K562 (cell line): ENCODE measurements at regions not wholly inside any gene's neighbourhood (a gene's known extent, or its start where the extent isn't known, plus 50 kb on each side); places are given as distances from the start of the nearest gene placed in this dataset.

Experiments used
- ATAC-seq: fragments of 200-7000 bp; cut with Tn5 transposase; 3 replicates; pipeline ENCODE4 v1.9.1; 2020; ENCODE audit warnings: moderate library complexity
- BruUV-seq: library from RNA; stranded (reverse); fragments of 400-500 nt; replicated peaks from 2 replicates; lab custom pipeline; 2021; lab: Mats Ljungman, UMichigan
- CTCF ChIA-PET: fragments of 300-600 bp; formaldehyde crosslinking; extraction: SDS; loops from one replicate; lab custom pipeline; 2021; ENCODE audit warnings: low intra/inter-chr PET ratio; lab: Yijun Ruan, JAX
- POLR2A ChIA-PET: fragments of 300-600, 350-650 bp; sonication (Branson Sonifier 250); formaldehyde crosslinking; extraction: SDS; loops from one replicate; lab custom pipeline; 2021; ENCODE audit warnings: antibody characterized with exemption, inconsistent platforms; lab: Yijun Ruan, JAX
- DNase-seq, 4 experiments: peaks; one replicate each; pipeline versions ENCODE4 v3.0.0 to v3.0.0-alpha.2; 2011 to 2018; ENCODE audit warnings: low spot score in 3 of 4, mixed read lengths in 3 of 4; ENCODE audit errors: extremely low read depth in 1 of 4
- FAIRE-seq: peaks from 2 replicates; lab custom pipeline; 2011; peaks lifted over from hg19 to GRCh38; lab: Jason Lieb, UNC
- H2AFZ ChIP-seq: 2 replicates; pipeline ENCODE4 v1.6.0; 2011; ENCODE audit warnings: low read depth, low read length, control low read depth, inconsistent platforms
- H3K27ac ChIP-seq: fragments of 200-600 bp; 3 replicates; pipeline ENCODE4 v1.8.0; 2011; ENCODE audit warnings: low read depth, mild to moderate bottlenecking, control low read depth, inconsistent platforms, low read length, moderate library complexity, mixed read lengths; ENCODE audit errors: extremely low read depth
- H3K27me3 ChIP-seq, 2 experiments: fragments of 300-600 bp in 1 of 2; 2 replicates in 1 of 2; 3 replicates in 1 of 2; pipeline versions ENCODE4 v1.6.0 to v1.8.0; 2011; ENCODE audit warnings: inconsistent platforms in 2 of 2, low read length in 2 of 2, mild to moderate bottlenecking in 1 of 2, mixed read lengths in 1 of 2, moderate library complexity in 1 of 2; ENCODE audit not compliant: control insufficient read depth in 2 of 2, insufficient read depth in 2 of 2
- H3K36me3 ChIP-seq: fragments of 300-600 bp; 3 replicates; pipeline ENCODE4 v1.8.0; 2011; ENCODE audit warnings: mild to moderate bottlenecking, low read length, inconsistent platforms; ENCODE audit not compliant: control insufficient read depth, insufficient read depth
- H3K4me1 ChIP-seq, 2 experiments: fragments of 200-600 bp in 1 of 2; replicated peaks in 1 of 2; 2 replicates in 1 of 2; 3 replicates in 1 of 2; pipeline versions ENCODE4 v1.5.1 to v1.8.0; 2011; ENCODE audit warnings: inconsistent platforms in 2 of 2, low read length in 2 of 2, mild to moderate bottlenecking in 1 of 2, mixed read lengths in 1 of 2, moderate library complexity in 1 of 2; ENCODE audit not compliant: control insufficient read depth in 2 of 2, insufficient read depth in 2 of 2
- H3K4me2 ChIP-seq: 2 replicates; pipeline ENCODE4 v1.6.1; 2011; ENCODE audit warnings: low read length, control low read depth, inconsistent platforms, mixed read lengths; ENCODE audit not compliant: insufficient read depth
- H3K4me3 ChIP-seq: fragments of 200-600 bp; sonication (generic), shearing (Covaris generic); 2 replicates; pipeline ENCODE4 v1.5.1; 2016; ENCODE audit warnings: control low read depth, inconsistent platforms
- H3K79me2 ChIP-seq: fragments of 200-600 bp; 3 replicates; pipeline ENCODE4 v1.8.0; 2011; ENCODE audit warnings: low read length, inconsistent platforms; ENCODE audit not compliant: control insufficient read depth, insufficient read depth
- H3K9ac ChIP-seq, 2 experiments: 2 replicates each; pipeline versions ENCODE4 v1.6.0 to v1.6.1; 2011; ENCODE audit warnings: low read depth in 2 of 2, low read length in 2 of 2, control low read depth in 1 of 2, inconsistent platforms in 1 of 2, mild to moderate bottlenecking in 1 of 2, mixed read lengths in 1 of 2; ENCODE audit not compliant: insufficient read depth in 1 of 2
- H3K9me1 ChIP-seq: one replicate; pipeline ENCODE4 v1.6.0; 2011; ENCODE audit warnings: inconsistent platforms, mild to moderate bottlenecking, low read length, moderate library complexity; ENCODE audit not compliant: control insufficient read depth, insufficient read depth
- H3K9me3 ChIP-seq: replicated peaks from 2 replicates; pipeline ENCODE4 v1.5.1; 2011; ENCODE audit warnings: low read depth, low read length, inconsistent platforms; ENCODE audit not compliant: control insufficient read depth, insufficient read depth
- H4K20me1 ChIP-seq: replicated peaks from 2 replicates; pipeline ENCODE4 v1.6.1; 2011; ENCODE audit warnings: low read length, inconsistent platforms, mixed read lengths; ENCODE audit not compliant: control insufficient read depth, insufficient read depth
- ERF ChIP-seq: fragments of 450-650 bp; formaldehyde crosslinking; IDR thresholded peaks from 2 replicates; pipeline ENCODE4 v1.4.0; 2020; ENCODE audit warnings: mild to moderate bottlenecking, mixed read lengths
- FIP1L1 ChIP-seq: fragments of 200-400 bp; formaldehyde crosslinking; IDR thresholded peaks from 2 replicates; pipeline ENCODE4 v1.6.1; 2018; ENCODE audit warnings: mild to moderate bottlenecking, low read depth, low read length; ENCODE audit not compliant: poor library complexity, severe bottlenecking
- HDAC1 ChIP-seq, 2 experiments: fragments of 450-650 bp; IDR thresholded peaks; 2 replicates each; pipeline ENCODE4 v1.6.1; 2016 to 2017; ENCODE audit warnings: inconsistent platforms in 1 of 2, mild to moderate bottlenecking in 1 of 2, moderate library complexity in 1 of 2
- NFE2L1 ChIP-seq: fragments of 450-650 bp; IDR thresholded peaks from 2 replicates; pipeline ENCODE4 v1.6.1; 2016; ENCODE audit warnings: missing genetic modification characterization, low read depth, mild to moderate bottlenecking, missing compliant biosample characterization, moderate library complexity, borderline replicate concordance
- PRPF4 ChIP-seq: fragments of 200-400 bp; formaldehyde crosslinking; IDR thresholded peaks from one replicate; pipeline ENCODE4 v1.6.1; 2017; ENCODE audit warnings: low read length, low read depth, mild to moderate bottlenecking; ENCODE audit not compliant: insufficient read depth, poor library complexity, severe bottlenecking
- THAP12 ChIP-seq: fragments of 250-450 bp; sonication (Bioruptor Pico); IDR thresholded peaks from 2 replicates; pipeline ENCODE4 v1.9.0; 2021; ENCODE audit warnings: mild to moderate bottlenecking, inconsistent platforms
- ZMIZ1 ChIP-seq, 2 experiments: fragments of 150-350 bp in 1 of 2; IDR thresholded peaks; 2 replicates each; pipeline ENCODE4 v1.6.1; 2012 to 2016; ENCODE audit warnings: low read depth in 2 of 2, low read length in 2 of 2, mild to moderate bottlenecking in 1 of 2, moderate library complexity in 1 of 2
- ZNF146 ChIP-seq: IDR thresholded peaks from one replicate; pipeline ENCODE4 v1.6.1; 2018; ENCODE audit warnings: missing compliant biosample characterization; ENCODE audit not compliant: unreplicated experiment
- WGBS: fragments of 100-300 bp; shearing (Covaris generic); methylation state at CpG from one replicate; pipeline ENCODE4 v1.1.6; 2016; ENCODE audit warnings: low coverage, mixed read lengths; ENCODE audit not compliant: insufficient coverage; ENCODE audit errors: missing lambda C conversion rate; 5-methylcytosine and 5-hydroxymethylcytosine counted together
- in situ Hi-C: fragments of 300-500 bp; cut with MboI; formaldehyde crosslinking; loops from 4 replicates; pipeline ENCODE4 v1.15.0; 2018; ENCODE audit warnings: inconsistent platforms, mixed read lengths
- intact Hi-C: fragments of 100-400 bp; cut with micrococcal nuclease; formaldehyde crosslinking; loops from 2 replicates; pipeline ENCODE4 v1.14.2; 2022
- TF ChIP-seq, protein P1 (sequence below): fragments of 450-650 bp; IDR thresholded peaks from 2 replicates; pipeline ENCODE4 v1.6.1; 2017; ENCODE audit warnings: mild to moderate bottlenecking, moderate library complexity
- TF ChIP-seq, protein P2 (sequence below): sonication (generic); formaldehyde crosslinking; IDR thresholded peaks from 2 replicates; pipeline ENCODE4 v1.8.1; 2023; ENCODE audit warnings: missing genetic modification reagents, mild to moderate bottlenecking, borderline replicate concordance

GRCh38 chr10:131748191-131748590, 152.6 kb upstream of the PPP2R2D start:
- intact Hi-C loops (no loop called here), in situ Hi-C loops (no loop called here)
- FAIRE-seq (no peak), DNase-seq (no peak), ATAC-seq (no peak)
- H3K27me3 ChIP-seq: peaks cover 3 to 48% of the 10 kb centered on the region in 2 experiments; a peak in 4 of 5 replicates
- H3K4me1 ChIP-seq: no peaks in the 10 kb centered on the region
- no peak overlapping the region for H3K9ac ChIP-seq
- 0% methylated on average over 6 of the region's 9 CpGs for WGBS
- no peak overlapping the region for H2AFZ ChIP-seq
- no peak overlapping the region for H3K27ac ChIP-seq
- no peaks in the 10 kb centered on the region for H3K9me3 ChIP-seq
- CTCF ChIA-PET: no interaction called here
- BruUV-seq: no TSS peak
- no peaks in the 10 kb centered on the region for H3K79me2 ChIP-seq
- H3K36me3 ChIP-seq: no peaks in the 10 kb centered on the region
- POLR2A ChIA-PET: no interaction called here
- no peak overlapping the region for H3K4me2 ChIP-seq
- no peak overlapping the region for H3K4me3 ChIP-seq
- H4K20me1 ChIP-seq: no peaks in the 10 kb centered on the region
- H3K9me1 ChIP-seq: no peaks in the 10 kb centered on the region
- TF ChIP-seq HDAC1 (IDR thresholded peaks at IDR 0.05) (no peak), PRPF4 (no peak), ZNF146 (CRISPR knock-in tag) (no peak), ZMIZ1 (IDR thresholded peaks at IDR 0.05; ENCODE audit: low read depth in 2 of 2, low read length in 2 of 2) (no peak), ERF (no peak), FIP1L1 (no peak), THAP12 (CRISPR knock-in tag) (no peak), NFE2L1 (no peak)
- TF ChIP-seq, protein P1, sequence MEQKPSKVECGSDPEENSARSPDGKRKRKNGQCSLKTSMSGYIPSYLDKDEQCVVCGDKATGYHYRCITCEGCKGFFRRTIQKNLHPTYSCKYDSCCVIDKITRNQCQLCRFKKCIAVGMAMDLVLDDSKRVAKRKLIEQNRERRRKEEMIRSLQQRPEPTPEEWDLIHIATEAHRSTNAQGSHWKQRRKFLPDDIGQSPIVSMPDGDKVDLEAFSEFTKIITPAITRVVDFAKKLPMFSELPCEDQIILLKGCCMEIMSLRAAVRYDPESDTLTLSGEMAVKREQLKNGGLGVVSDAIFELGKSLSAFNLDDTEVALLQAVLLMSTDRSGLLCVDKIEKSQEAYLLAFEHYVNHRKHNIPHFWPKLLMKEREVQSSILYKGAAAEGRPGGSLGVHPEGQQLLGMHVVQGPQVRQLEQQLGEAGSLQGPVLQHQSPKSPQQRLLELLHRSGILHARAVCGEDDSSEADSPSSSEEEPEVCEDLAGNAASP: no peak
- TF ChIP-seq, protein P2, sequence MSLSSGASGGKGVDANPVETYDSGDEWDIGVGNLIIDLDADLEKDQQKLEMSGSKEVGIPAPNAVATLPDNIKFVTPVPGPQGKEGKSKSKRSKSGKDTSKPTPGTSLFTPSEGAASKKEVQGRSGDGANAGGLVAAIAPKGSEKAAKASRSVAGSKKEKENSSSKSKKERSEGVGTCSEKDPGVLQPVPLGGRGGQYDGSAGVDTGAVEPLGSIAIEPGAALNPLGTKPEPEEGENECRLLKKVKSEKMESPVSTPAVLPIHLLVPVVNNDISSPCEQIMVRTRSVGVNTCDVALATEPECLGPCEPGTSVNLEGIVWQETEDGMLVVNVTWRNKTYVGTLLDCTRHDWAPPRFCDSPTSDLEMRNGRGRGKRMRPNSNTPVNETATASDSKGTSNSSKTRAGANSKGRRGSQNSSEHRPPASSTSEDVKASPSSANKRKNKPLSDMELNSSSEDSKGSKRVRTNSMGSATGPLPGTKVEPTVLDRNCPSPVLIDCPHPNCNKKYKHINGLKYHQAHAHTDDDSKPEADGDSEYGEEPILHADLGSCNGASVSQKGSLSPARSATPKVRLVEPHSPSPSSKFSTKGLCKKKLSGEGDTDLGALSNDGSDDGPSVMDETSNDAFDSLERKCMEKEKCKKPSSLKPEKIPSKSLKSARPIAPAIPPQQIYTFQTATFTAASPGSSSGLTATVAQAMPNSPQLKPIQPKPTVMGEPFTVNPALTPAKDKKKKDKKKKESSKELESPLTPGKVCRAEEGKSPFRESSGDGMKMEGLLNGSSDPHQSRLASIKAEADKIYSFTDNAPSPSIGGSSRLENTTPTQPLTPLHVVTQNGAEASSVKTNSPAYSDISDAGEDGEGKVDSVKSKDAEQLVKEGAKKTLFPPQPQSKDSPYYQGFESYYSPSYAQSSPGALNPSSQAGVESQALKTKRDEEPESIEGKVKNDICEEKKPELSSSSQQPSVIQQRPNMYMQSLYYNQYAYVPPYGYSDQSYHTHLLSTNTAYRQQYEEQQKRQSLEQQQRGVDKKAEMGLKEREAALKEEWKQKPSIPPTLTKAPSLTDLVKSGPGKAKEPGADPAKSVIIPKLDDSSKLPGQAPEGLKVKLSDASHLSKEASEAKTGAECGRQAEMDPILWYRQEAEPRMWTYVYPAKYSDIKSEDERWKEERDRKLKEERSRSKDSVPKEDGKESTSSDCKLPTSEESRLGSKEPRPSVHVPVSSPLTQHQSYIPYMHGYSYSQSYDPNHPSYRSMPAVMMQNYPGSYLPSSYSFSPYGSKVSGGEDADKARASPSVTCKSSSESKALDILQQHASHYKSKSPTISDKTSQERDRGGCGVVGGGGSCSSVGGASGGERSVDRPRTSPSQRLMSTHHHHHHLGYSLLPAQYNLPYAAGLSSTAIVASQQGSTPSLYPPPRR (CRISPR knock-in tag): no peak
